PC-9 (cell line): ENCODE measurements at regions not wholly inside any gene's neighbourhood (a gene's known extent, or its start where the extent isn't known, plus 50 kb on each side); places are given as distances from the start of the nearest gene placed in this dataset.

Source experiments
- EZH2 ChIP-seq: fragments of 200-600 bp; sonication (generic); IDR thresholded peaks from 2 replicates; pipeline ENCODE4 v1.8.0; 2017; ENCODE audit warnings: antibody characterized with exemption, low read depth
- TF ChIP-seq, protein P1 (sequence below): fragments of 200-600 bp; sonication (generic); conservative IDR thresholded peaks from 2 replicates; pipeline ENCODE4 v1.6.1; 2017; ENCODE audit warnings: mixed run types, antibody characterized with exemption, mild to moderate bottlenecking, moderate library complexity

DNA sequence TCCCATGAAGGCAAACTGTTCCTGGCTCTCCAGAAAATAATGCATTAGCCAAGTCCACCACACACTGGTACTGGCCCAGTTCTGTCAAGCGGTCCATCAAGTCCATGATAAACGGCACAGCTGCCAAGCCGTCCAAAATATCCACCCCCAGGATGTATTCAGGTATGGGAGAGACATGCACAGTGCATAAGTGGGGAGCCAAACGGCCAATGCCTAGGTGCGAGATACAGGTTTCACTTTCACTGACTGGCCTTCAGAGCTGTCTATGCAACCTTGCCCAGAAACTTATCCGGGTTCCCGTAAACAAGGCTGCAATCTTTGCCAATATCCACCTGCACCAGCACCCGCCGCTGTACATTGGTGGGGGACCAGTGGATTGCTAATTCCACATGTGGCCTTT is 795.8 kb downstream of the EFNA5 start:
- TF ChIP-seq, protein P1, sequence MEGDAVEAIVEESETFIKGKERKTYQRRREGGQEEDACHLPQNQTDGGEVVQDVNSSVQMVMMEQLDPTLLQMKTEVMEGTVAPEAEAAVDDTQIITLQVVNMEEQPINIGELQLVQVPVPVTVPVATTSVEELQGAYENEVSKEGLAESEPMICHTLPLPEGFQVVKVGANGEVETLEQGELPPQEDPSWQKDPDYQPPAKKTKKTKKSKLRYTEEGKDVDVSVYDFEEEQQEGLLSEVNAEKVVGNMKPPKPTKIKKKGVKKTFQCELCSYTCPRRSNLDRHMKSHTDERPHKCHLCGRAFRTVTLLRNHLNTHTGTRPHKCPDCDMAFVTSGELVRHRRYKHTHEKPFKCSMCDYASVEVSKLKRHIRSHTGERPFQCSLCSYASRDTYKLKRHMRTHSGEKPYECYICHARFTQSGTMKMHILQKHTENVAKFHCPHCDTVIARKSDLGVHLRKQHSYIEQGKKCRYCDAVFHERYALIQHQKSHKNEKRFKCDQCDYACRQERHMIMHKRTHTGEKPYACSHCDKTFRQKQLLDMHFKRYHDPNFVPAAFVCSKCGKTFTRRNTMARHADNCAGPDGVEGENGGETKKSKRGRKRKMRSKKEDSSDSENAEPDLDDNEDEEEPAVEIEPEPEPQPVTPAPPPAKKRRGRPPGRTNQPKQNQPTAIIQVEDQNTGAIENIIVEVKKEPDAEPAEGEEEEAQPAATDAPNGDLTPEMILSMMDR, result no peak
- TF ChIP-seq EZH2, result no peak
